Progenitor cell of endocrine pancreas (in vitro differentiated cells): ENCODE measurements at regions not wholly inside any gene's neighbourhood (a gene's known extent, or its start where the extent isn't known, plus 50 kb on each side); places are given as distances from the start of the nearest gene placed in this dataset.

Experiments used
- DNase-seq: peaks from one replicate; pipeline ENCODE4 v3.0.0; 2021; ENCODE audit warnings: low spot score; ENCODE audit not compliant: unreplicated experiment
- H3K27ac Mint-ChIP-seq: 2 replicates; pipeline ENCODE4 v1.8.0; 2021; ENCODE audit warnings: mild to moderate bottlenecking, moderate library complexity, mixed read lengths
- H3K27me3 Mint-ChIP-seq: 2 replicates; pipeline ENCODE4 v1.8.0; 2021; ENCODE audit warnings: mixed read lengths
- H3K36me3 Mint-ChIP-seq: 2 replicates; pipeline ENCODE4 v1.8.0; 2022; ENCODE audit warnings: mixed read lengths; ENCODE audit not compliant: insufficient read depth
- H3K4me1 Mint-ChIP-seq: 2 replicates; pipeline ENCODE4 v1.8.0; 2021; ENCODE audit warnings: low read depth, mixed read lengths
- H3K4me3 Mint-ChIP-seq: 2 replicates; pipeline ENCODE4 v1.8.0; 2021; ENCODE audit warnings: low read depth, mild to moderate bottlenecking, moderate library complexity, mixed read lengths
- H3K9me3 Mint-ChIP-seq: 2 replicates; pipeline ENCODE4 v1.8.0; 2021; ENCODE audit warnings: low read depth, mixed read lengths
- TF ChIP-seq, protein P1 (sequence below): fragments of 200-600 bp; sonication (generic); IDR thresholded peaks from one replicate; pipeline ENCODE4 v1.5.0; 2021; ENCODE audit warnings: antibody characterized with exemption, mild to moderate bottlenecking; ENCODE audit not compliant: unreplicated experiment

DNA sequence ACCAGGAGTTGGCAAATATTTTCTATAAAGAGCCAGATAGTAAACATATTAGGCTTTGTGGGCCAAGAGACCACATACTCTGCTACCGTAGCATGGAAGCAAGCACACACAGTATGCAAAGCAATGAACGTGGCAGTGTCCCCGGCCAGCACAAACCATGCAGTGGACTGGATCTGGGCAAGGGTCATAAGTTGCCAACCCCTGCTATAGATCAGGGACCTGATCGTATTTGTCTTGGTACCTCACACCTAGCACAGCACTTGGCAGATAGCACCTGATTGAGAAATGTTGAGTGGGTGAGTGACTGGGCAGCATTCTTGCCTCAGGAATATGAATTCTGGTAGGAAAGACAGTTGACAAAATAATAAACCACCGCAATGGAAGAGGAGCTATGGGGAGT, 331.9 kb downstream of the FGFR2 start:
- Mint-ChIP-seq H3K4me1 (peaks cover 41% of the 10 kb centered on the region), H3K4me3 (no peak overlapping the region), H3K36me3 (no peaks in the 10 kb centered on the region), H3K9me3 (no peaks in the 10 kb centered on the region), H3K27ac (no peak overlapping the region), H3K27me3 (peaks cover 12% of the 10 kb centered on the region)
- no peak for DNase-seq
- TF ChIP-seq, protein P1, sequence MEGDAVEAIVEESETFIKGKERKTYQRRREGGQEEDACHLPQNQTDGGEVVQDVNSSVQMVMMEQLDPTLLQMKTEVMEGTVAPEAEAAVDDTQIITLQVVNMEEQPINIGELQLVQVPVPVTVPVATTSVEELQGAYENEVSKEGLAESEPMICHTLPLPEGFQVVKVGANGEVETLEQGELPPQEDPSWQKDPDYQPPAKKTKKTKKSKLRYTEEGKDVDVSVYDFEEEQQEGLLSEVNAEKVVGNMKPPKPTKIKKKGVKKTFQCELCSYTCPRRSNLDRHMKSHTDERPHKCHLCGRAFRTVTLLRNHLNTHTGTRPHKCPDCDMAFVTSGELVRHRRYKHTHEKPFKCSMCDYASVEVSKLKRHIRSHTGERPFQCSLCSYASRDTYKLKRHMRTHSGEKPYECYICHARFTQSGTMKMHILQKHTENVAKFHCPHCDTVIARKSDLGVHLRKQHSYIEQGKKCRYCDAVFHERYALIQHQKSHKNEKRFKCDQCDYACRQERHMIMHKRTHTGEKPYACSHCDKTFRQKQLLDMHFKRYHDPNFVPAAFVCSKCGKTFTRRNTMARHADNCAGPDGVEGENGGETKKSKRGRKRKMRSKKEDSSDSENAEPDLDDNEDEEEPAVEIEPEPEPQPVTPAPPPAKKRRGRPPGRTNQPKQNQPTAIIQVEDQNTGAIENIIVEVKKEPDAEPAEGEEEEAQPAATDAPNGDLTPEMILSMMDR, result no peak

DNA sequence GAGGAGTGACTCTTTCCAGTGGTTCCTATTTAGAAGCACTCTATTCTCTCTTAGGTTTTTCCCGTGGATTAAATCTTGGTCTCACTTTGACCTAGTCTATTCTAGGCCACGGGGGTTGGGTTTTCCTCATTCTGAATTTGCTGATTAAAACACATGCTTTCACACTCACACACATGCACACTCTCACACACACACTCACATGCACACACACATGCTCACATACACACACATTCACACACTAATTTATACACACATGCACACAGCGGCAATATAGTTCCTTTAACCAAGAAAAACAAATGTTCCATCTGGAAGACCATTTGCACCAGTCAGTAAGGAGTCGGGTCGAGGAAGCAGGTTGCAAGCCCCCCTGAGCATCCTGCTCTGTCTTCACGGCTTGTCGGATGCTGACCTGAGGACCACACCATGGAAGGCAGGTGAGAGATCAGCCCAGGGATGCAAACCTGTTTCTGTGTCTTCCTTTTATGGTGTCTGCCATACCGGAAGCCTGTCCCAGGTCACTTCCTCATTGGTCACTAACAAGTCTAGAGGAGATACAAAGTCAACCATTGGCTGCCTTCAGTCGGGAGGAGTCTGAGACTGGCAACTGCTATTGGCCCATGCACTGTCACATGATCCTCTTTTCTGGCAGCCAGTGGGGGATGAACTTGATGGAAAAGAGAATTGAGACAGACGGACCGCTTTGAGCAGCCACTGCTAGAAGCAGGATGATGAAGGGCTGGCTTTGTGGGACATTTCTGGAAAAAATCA, 330.8 kb downstream of the FGFR2 start:
- DNase-seq, result no peak

DNA sequence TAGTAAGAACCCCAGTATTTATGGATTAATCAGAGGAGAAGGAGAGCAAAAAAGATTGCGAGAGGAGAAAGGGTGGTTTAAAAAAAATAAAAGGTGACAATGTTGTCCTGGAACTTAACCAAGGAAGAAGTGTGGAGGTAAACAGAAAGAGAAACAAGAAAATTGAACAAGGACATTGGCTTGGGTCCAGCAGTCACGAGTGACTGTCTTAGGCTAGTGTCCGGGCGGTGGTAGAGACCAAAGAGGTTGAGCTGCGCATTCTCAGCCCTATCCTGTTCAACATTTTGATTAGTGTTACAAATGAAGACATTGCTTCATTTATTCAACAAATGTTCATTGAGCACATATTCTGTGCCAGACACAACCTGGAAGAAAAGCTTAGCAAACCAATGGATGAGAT, 329.9 kb downstream of the FGFR2 start:
- no peak for DNase-seq
- no peak overlapping the region for H3K27ac Mint-ChIP-seq
- no peak overlapping the region for H3K4me3 Mint-ChIP-seq
- peaks cover 12% of the 10 kb centered on the region for H3K27me3 Mint-ChIP-seq
- TF ChIP-seq, protein P1, result no peak
- no peaks in the 10 kb centered on the region for H3K9me3 Mint-ChIP-seq
- H3K4me1 Mint-ChIP-seq, result peaks cover 33% of the 10 kb centered on the region
- H3K36me3 Mint-ChIP-seq, result no peaks in the 10 kb centered on the region

More for the DNA sequence above, 330.8 kb downstream of the FGFR2 start:
- Mint-ChIP-seq H3K27ac (no peak overlapping the region), H3K9me3 (no peaks in the 10 kb centered on the region), H3K36me3 (no peaks in the 10 kb centered on the region), H3K27me3 (peaks cover 12% of the 10 kb centered on the region), H3K4me3 (no peak overlapping the region), H3K4me1 (peaks cover 39% of the 10 kb centered on the region)
- TF ChIP-seq, protein P1, result no peak

DNA sequence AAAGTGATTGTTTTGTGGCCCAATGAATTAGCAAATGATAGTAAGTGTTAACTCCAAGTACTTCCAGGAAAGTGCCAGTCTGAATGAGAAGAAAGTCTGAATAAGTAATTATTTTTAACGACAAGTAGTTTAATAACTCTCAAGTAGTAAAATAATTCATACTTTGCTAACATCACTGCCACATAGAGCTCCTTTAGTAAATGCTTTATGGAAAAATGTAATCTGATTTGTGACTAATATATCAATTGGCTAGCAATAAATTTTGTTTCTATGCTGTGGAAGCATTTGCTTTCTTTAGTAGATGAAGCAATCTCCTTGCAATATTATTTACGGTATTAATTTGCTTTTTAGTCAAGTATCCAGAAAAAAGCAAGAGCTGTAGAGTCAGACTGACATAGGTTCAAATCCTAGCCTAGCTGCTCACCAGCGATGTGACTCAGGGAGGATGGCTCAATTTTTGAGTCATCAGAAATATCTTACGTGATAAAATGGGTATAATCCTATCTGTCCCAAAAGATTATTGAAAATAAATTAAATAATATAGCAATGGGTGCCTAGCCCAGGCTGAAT, 329.3 kb downstream of the FGFR2 start:
- H3K27me3 Mint-ChIP-seq, result peaks cover 12% of the 10 kb centered on the region
- H3K4me3 Mint-ChIP-seq, result no peak overlapping the region
- no peaks in the 10 kb centered on the region for H3K9me3 Mint-ChIP-seq
- DNase-seq, result no peak
- no peak overlapping the region for H3K27ac Mint-ChIP-seq
- peaks cover 28% of the 10 kb centered on the region for H3K4me1 Mint-ChIP-seq
- no peaks in the 10 kb centered on the region for H3K36me3 Mint-ChIP-seq
- TF ChIP-seq, protein P1, result no peak

DNA sequence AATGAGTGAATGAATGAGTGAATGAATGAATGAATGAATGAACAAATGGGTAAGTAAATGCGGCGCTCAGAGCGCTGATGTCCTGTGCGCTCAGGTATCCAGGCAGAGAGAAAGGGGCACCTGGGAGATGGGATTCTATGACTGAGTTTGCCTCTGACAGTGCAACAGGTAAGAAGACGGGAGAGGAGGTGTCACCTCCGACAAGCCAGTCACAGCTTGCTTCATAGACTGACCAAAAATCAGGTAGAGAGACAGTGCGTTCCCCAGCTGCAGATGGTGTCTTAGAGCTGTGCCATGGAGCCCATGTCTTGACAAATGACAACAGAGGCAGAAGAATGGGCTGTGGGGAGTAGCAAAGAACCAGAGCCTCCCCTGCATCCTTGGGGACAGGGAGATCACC, 327.3 kb downstream of the FGFR2 start:
- H3K4me3 Mint-ChIP-seq, result no peak overlapping the region
- TF ChIP-seq, protein P1, result no peak
- H3K27ac Mint-ChIP-seq, result no peak overlapping the region
- H3K27me3 Mint-ChIP-seq, result peaks cover 12% of the 10 kb centered on the region
- H3K36me3 Mint-ChIP-seq, result no peaks in the 10 kb centered on the region
- H3K9me3 Mint-ChIP-seq, result no peaks in the 10 kb centered on the region
- no peak for DNase-seq
- H3K4me1 Mint-ChIP-seq, result peaks cover 20% of the 10 kb centered on the region
